OCI-LY3 (cell line): ENCODE measurements at regions not wholly inside any gene's neighbourhood (a gene's known extent, or its start where the extent isn't known, plus 50 kb on each side); places are given as distances from the start of the nearest gene placed in this dataset.
"Not testable (repeated sequence)": the region's sequence is repeated elsewhere in the genome, so short reads cannot be mapped to it uniquely, and the experiment has no call there.

ENCODE experiments used
- H2AFZ ChIP-seq: fragments of 200-600, 300-600 bp; shearing (Covaris generic); 2 replicates; pipeline ENCODE4 v1.6.0; 2014; ENCODE audit warnings: antibody characterized with exemption, low read depth, low read length
- H3K27ac ChIP-seq: fragments of 200-600, 300-600 bp; sonication (generic); 2 replicates; pipeline ENCODE4 v1.5.1; 2014; ENCODE audit warnings: mild to moderate bottlenecking, low read length, moderate library complexity, mixed read lengths
- H3K27me3 ChIP-seq: fragments of 200-600, 300-600 bp; sonication (generic); 2 replicates; pipeline ENCODE4 v1.6.1; 2014; ENCODE audit warnings: low read depth, low read length, mixed read lengths
- H3K36me3 ChIP-seq: fragments of 200-600, 300-600 bp; sonication (generic); replicated peaks from 2 replicates; pipeline ENCODE3; 2014; ENCODE audit warnings: low read depth, low read length, mixed read lengths
- H3K4me1 ChIP-seq: fragments of 300-600, 200-600 bp; sonication (generic); 2 replicates; pipeline ENCODE4 v1.6.1; 2014; ENCODE audit warnings: low read length, mixed read lengths
- H3K4me2 ChIP-seq: fragments of 200-600, 300-600 bp; sonication (generic); 2 replicates; pipeline ENCODE4 v1.6.1; 2014; ENCODE audit warnings: low read length, mixed read lengths
- H3K4me3 ChIP-seq: fragments of 300-600, 200-600 bp; sonication (generic); 2 replicates; pipeline ENCODE4 v1.5.1; 2014; ENCODE audit warnings: antibody characterized with exemption, mild to moderate bottlenecking, low read length, moderate library complexity
- H3K79me2 ChIP-seq: fragments of 300-600, 200-600 bp; shearing (Covaris generic); 2 replicates; pipeline ENCODE4 v1.6.1; 2014; ENCODE audit warnings: mild to moderate bottlenecking, low read length, mixed read lengths
- H3K9ac ChIP-seq: fragments of 300-600, 200-600 bp; shearing (Covaris generic); 2 replicates; pipeline ENCODE4 v1.6.0; 2014; ENCODE audit warnings: mild to moderate bottlenecking, low read length, moderate library complexity
- H3K9me3 ChIP-seq: fragments of 200-600, 300-600 bp; shearing (Covaris generic); 2 replicates; pipeline ENCODE4 v1.6.1; 2014; ENCODE audit warnings: low read length, mixed read lengths; ENCODE audit not compliant: insufficient read depth
- H4K20me1 ChIP-seq: fragments of 200-600, 300-600 bp; sonication (generic); 2 replicates; pipeline ENCODE4 v1.6.1; 2016; ENCODE audit warnings: low read length, mixed read lengths; ENCODE audit not compliant: insufficient read depth

- H3K9ac ChIP-seq, H4K20me1 ChIP-seq, H3K27ac ChIP-seq, H3K79me2 ChIP-seq, H3K36me3 ChIP-seq, H3K27me3 ChIP-seq, H3K4me2 ChIP-seq, H3K4me3 ChIP-seq, H3K4me1 ChIP-seq, H3K9me3 ChIP-seq, H2AFZ ChIP-seq: not testable (repeated sequence)
Observed at GRCh38 chr2:89246027-89246426, 554.6 kb downstream of the RPIA start.

DNA sequence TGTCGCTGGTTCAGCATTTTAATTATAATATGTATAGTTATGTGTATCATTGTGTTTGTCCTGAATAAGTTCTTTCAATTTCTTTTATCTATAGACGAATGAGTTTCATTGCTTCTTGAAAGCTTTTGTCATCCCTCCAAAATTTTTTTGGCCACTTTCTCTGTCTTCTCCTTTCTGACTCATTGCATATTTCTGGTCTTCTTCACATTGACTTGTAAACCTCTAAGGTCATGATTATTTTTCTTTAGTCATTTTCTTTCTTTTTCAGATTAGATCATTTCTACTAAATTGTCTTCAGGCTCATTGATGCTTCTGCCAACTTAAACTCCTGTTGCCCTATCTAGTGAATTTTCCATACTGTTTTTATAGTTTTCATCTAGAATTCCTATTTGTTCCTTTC lies 555.1 kb downstream of the RPIA start:
- H3K4me1 ChIP-seq, H3K4me2 ChIP-seq, H3K4me3 ChIP-seq, H3K79me2 ChIP-seq, H3K9ac ChIP-seq, H3K27me3 ChIP-seq, H4K20me1 ChIP-seq, H3K9me3 ChIP-seq, H2AFZ ChIP-seq, H3K27ac ChIP-seq, H3K36me3 ChIP-seq: not testable (repeated sequence)

DNA sequence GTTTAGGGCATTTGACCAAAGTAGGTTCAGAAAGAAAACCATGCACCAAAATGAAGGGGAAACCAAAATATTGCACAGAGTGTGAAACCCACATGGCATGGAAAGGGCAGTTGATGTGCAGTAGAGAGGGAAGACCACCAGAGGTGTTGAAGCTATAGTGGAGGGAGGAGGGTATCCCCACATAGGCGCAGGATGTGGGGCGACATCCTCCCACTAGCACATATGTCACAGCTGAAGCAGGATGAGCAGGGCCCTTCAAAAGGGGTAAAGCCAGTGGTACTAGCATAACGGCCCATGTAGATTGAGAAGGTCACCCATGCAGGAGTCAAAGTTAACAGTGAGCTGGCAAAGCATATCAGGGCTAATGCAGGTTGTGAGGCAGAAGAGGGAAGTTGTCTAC lies 563.5 kb downstream of the RPIA start:
- H3K36me3 ChIP-seq: not testable (repeated sequence)

GRCh38 chr2:89273443-89273842 lies 582.0 kb downstream of the RPIA start:
- H3K4me2 ChIP-seq, H3K79me2 ChIP-seq, H3K36me3 ChIP-seq, H2AFZ ChIP-seq, H3K9ac ChIP-seq, H3K4me3 ChIP-seq, H3K4me1 ChIP-seq, H4K20me1 ChIP-seq, H3K27ac ChIP-seq, H3K9me3 ChIP-seq, H3K27me3 ChIP-seq: not testable (repeated sequence)

More for the DNA sequence above, 563.5 kb downstream of the RPIA start:
- not testable (repeated sequence) for H3K4me2 ChIP-seq, H3K9me3 ChIP-seq, H3K27ac ChIP-seq, H3K79me2 ChIP-seq, H4K20me1 ChIP-seq, H3K9ac ChIP-seq, H2AFZ ChIP-seq, H3K4me3 ChIP-seq, H3K27me3 ChIP-seq, H3K4me1 ChIP-seq

- not testable (repeated sequence) for H3K4me2 ChIP-seq, H3K27ac ChIP-seq, H3K9me3 ChIP-seq, H3K79me2 ChIP-seq, H3K9ac ChIP-seq, H3K4me3 ChIP-seq, H2AFZ ChIP-seq, H4K20me1 ChIP-seq, H3K4me1 ChIP-seq, H3K36me3 ChIP-seq, H3K27me3 ChIP-seq
Observed at GRCh38 chr2:89280536-89280935, 589.1 kb downstream of the RPIA start.

DNA sequence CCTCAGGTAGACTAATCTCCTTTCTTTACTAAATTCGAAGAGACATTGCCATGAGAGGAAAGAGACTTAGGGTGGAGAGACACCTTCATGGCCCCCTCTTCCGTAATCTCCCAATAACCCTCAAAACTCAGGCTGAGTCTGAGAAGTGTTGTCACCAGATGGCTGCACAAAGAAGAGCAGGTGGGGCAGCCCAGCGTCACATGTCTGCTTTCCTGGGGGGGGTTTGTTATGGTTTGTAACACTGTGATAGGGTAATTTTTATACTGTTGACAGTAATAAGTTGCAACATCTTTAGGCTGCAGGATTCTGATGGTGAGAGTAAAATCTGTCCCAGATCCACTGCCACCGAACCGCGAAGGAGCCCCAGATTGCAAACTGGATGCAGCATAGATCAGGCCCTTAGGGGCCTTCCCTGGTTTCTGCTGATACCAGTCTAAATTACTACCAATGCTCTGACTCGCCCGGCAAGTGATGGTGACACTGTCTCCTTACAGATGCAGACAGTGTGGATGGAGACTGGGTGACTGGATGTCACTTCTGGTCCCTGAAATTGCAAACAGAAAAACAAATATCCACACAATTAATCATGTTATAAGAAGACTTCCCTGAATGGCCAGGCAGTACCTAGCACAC lies 595.1 kb downstream of the RPIA start:
- not testable (repeated sequence) for H3K27me3 ChIP-seq, H3K27ac ChIP-seq, H3K79me2 ChIP-seq, H2AFZ ChIP-seq, H3K9ac ChIP-seq, H3K36me3 ChIP-seq, H4K20me1 ChIP-seq, H3K9me3 ChIP-seq, H3K4me2 ChIP-seq, H3K4me1 ChIP-seq, H3K4me3 ChIP-seq

DNA sequence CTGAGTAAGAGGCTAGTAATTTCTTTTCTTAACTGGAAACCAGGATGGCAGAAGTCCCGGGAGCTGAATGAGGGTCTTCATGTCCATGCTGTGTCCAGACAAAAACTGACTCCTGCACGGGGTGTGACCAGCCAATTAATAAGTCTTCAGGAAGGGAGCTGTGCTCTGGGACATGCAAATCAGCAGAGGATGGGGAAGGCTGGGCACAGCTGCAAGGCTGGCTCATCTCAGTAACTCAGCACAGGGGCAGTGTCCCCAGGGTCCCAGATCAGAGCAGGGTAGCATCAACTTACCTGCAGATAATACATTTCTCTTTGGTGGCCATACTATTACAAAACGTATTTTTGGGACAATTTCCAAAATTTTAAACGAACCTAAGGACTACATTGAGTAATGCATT lies 595.6 kb downstream of the RPIA start:
- not testable (repeated sequence) for H3K4me1 ChIP-seq, H3K79me2 ChIP-seq, H2AFZ ChIP-seq, H4K20me1 ChIP-seq, H3K36me3 ChIP-seq, H3K4me2 ChIP-seq, H3K9me3 ChIP-seq, H3K27me3 ChIP-seq, H3K9ac ChIP-seq, H3K4me3 ChIP-seq, H3K27ac ChIP-seq

DNA sequence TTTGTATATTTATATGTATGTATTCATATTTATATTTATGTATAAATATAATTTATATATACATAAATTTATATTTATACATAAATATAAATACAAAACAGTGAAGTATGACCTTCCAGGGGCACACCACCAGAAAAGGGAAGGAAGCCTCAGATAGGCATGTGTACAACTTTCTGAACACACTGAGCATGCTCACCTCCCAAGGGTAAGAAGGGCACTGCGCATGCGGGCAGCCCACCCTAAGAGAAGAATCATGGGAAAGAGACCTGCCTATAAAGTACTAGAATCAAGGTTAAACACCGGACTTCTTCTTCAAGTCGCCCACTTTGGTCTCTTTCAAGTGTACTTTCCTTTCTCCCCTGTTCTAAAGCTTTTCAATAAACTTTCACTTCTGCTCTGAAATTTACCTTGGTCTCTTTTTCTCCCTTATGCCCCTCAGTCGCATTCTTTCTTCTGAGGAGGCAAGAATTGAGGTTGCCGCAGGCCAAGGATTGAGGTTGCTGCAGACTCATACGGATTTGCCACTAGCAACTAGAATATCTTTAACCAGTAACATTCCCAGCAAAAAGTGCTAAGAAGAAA lies 600.3 kb downstream of the RPIA start:
- H3K27me3 ChIP-seq, H3K4me3 ChIP-seq, H3K79me2 ChIP-seq, H3K9ac ChIP-seq, H4K20me1 ChIP-seq, H3K4me2 ChIP-seq, H3K27ac ChIP-seq, H2AFZ ChIP-seq, H3K4me1 ChIP-seq, H3K36me3 ChIP-seq, H3K9me3 ChIP-seq: not testable (repeated sequence)

DNA sequence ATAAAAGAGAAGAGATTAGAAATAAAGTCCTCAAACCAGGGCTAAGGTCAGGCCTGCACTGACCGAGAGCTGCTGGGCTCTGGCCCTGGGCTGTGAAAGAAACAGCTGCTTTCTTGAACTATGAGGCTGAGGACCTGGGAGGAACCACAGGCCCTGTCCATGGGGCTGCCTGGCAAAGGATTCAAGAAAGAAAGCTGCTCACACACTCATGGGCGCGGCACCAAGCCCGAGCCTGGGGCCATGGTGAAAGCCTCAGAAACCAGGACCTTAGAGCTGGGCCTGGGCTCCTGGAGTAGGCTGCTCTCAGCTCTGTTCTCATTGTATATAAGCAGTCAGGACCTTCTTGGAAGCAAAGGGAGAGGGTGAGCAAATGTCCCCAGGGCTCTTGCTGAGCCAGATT lies 601.9 kb downstream of the RPIA start:
- H3K4me3 ChIP-seq: not testable (repeated sequence)

DNA sequence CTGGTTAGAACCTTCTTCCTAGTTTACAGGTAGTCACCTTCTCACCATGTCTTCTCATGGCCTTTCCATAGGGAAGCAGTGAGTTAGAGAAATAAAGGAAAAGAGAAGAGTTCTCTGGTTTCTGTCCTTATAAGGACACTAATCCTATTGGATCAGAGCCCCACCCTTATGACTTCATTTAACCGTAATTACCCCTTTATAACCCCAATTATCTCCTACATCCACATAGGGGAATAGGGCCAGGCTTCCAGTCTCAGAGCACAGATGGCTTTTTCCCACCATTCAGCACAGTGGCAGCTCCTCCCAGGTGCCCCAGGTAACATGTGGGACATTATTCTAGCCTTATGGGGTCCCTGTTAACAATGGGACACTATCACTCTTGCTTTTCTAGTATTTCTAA lies 602.9 kb downstream of the RPIA start:
- H2AFZ ChIP-seq, H3K4me3 ChIP-seq, H3K79me2 ChIP-seq, H3K9me3 ChIP-seq, H4K20me1 ChIP-seq, H3K9ac ChIP-seq, H3K4me1 ChIP-seq, H3K27ac ChIP-seq, H3K36me3 ChIP-seq, H3K27me3 ChIP-seq, H3K4me2 ChIP-seq: not testable (repeated sequence)

More for the DNA sequence above, 601.9 kb downstream of the RPIA start:
- H3K9ac ChIP-seq, H3K27ac ChIP-seq, H2AFZ ChIP-seq, H3K4me2 ChIP-seq, H3K9me3 ChIP-seq, H4K20me1 ChIP-seq, H3K79me2 ChIP-seq, H3K36me3 ChIP-seq, H3K4me1 ChIP-seq, H3K27me3 ChIP-seq: not testable (repeated sequence)
